K562 (cell line): ENCODE measurements at regions not wholly inside any gene's neighbourhood (a gene's known extent, or its start where the extent isn't known, plus 50 kb on each side); places are given as distances from the start of the nearest gene placed in this dataset.

Experiments used
- ATAC-seq: fragments of 200-7000 bp; cut with Tn5 transposase; 3 replicates; pipeline ENCODE4 v1.9.1; 2020; ENCODE audit warnings: moderate library complexity
- BruUV-seq: library from RNA; stranded (reverse); fragments of 400-500 nt; replicated peaks from 2 replicates; lab custom pipeline; 2021; lab: Mats Ljungman, UMichigan
- CTCF ChIA-PET: fragments of 300-600 bp; formaldehyde crosslinking; extraction: SDS; loops from one replicate; lab custom pipeline; 2021; ENCODE audit warnings: low intra/inter-chr PET ratio; lab: Yijun Ruan, JAX
- POLR2A ChIA-PET: fragments of 300-600, 350-650 bp; sonication (Branson Sonifier 250); formaldehyde crosslinking; extraction: SDS; loops from one replicate; lab custom pipeline; 2021; ENCODE audit warnings: antibody characterized with exemption, inconsistent platforms; lab: Yijun Ruan, JAX
- DNase-seq, 4 experiments: peaks; one replicate each; pipeline versions ENCODE4 v3.0.0 to v3.0.0-alpha.2; 2011 to 2018; ENCODE audit warnings: low spot score in 3 of 4, mixed read lengths in 3 of 4; ENCODE audit errors: extremely low read depth in 1 of 4
- FAIRE-seq: peaks from 2 replicates; lab custom pipeline; 2011; peaks lifted over from hg19 to GRCh38; lab: Jason Lieb, UNC
- H2AFZ ChIP-seq: 2 replicates; pipeline ENCODE4 v1.6.0; 2011; ENCODE audit warnings: low read depth, low read length, control low read depth, inconsistent platforms
- H3K27ac ChIP-seq: fragments of 200-600 bp; 3 replicates; pipeline ENCODE4 v1.8.0; 2011; ENCODE audit warnings: low read depth, mild to moderate bottlenecking, control low read depth, inconsistent platforms, low read length, moderate library complexity, mixed read lengths; ENCODE audit errors: extremely low read depth
- H3K27me3 ChIP-seq, 2 experiments: fragments of 300-600 bp in 1 of 2; 2 replicates in 1 of 2; 3 replicates in 1 of 2; pipeline versions ENCODE4 v1.6.0 to v1.8.0; 2011; ENCODE audit warnings: inconsistent platforms in 2 of 2, low read length in 2 of 2, mild to moderate bottlenecking in 1 of 2, mixed read lengths in 1 of 2, moderate library complexity in 1 of 2; ENCODE audit not compliant: control insufficient read depth in 2 of 2, insufficient read depth in 2 of 2
- H3K36me3 ChIP-seq: fragments of 300-600 bp; 3 replicates; pipeline ENCODE4 v1.8.0; 2011; ENCODE audit warnings: mild to moderate bottlenecking, low read length, inconsistent platforms; ENCODE audit not compliant: control insufficient read depth, insufficient read depth
- H3K4me1 ChIP-seq, 2 experiments: fragments of 200-600 bp in 1 of 2; replicated peaks in 1 of 2; 2 replicates in 1 of 2; 3 replicates in 1 of 2; pipeline versions ENCODE4 v1.5.1 to v1.8.0; 2011; ENCODE audit warnings: inconsistent platforms in 2 of 2, low read length in 2 of 2, mild to moderate bottlenecking in 1 of 2, mixed read lengths in 1 of 2, moderate library complexity in 1 of 2; ENCODE audit not compliant: control insufficient read depth in 2 of 2, insufficient read depth in 2 of 2
- H3K4me2 ChIP-seq: 2 replicates; pipeline ENCODE4 v1.6.1; 2011; ENCODE audit warnings: low read length, control low read depth, inconsistent platforms, mixed read lengths; ENCODE audit not compliant: insufficient read depth
- H3K4me3 ChIP-seq: fragments of 200-600 bp; sonication (generic), shearing (Covaris generic); 2 replicates; pipeline ENCODE4 v1.5.1; 2016; ENCODE audit warnings: control low read depth, inconsistent platforms
- H3K79me2 ChIP-seq: fragments of 200-600 bp; 3 replicates; pipeline ENCODE4 v1.8.0; 2011; ENCODE audit warnings: low read length, inconsistent platforms; ENCODE audit not compliant: control insufficient read depth, insufficient read depth
- H3K9ac ChIP-seq, 2 experiments: 2 replicates each; pipeline versions ENCODE4 v1.6.0 to v1.6.1; 2011; ENCODE audit warnings: low read depth in 2 of 2, low read length in 2 of 2, control low read depth in 1 of 2, inconsistent platforms in 1 of 2, mild to moderate bottlenecking in 1 of 2, mixed read lengths in 1 of 2; ENCODE audit not compliant: insufficient read depth in 1 of 2
- H3K9me1 ChIP-seq: one replicate; pipeline ENCODE4 v1.6.0; 2011; ENCODE audit warnings: inconsistent platforms, mild to moderate bottlenecking, low read length, moderate library complexity; ENCODE audit not compliant: control insufficient read depth, insufficient read depth
- H3K9me3 ChIP-seq: replicated peaks from 2 replicates; pipeline ENCODE4 v1.5.1; 2011; ENCODE audit warnings: low read depth, low read length, inconsistent platforms; ENCODE audit not compliant: control insufficient read depth, insufficient read depth
- H4K20me1 ChIP-seq: replicated peaks from 2 replicates; pipeline ENCODE4 v1.6.1; 2011; ENCODE audit warnings: low read length, inconsistent platforms, mixed read lengths; ENCODE audit not compliant: control insufficient read depth, insufficient read depth
- AFF1 ChIP-seq, 2 experiments: fragments of 450-650 bp; IDR thresholded peaks; 2 replicates each; pipeline ENCODE4 v1.6.1; 2018; ENCODE audit warnings: mild to moderate bottlenecking in 2 of 2, low read depth in 1 of 2; ENCODE audit not compliant: partially characterized antibody in 2 of 2
- ARNT ChIP-seq, 2 experiments: fragments of 450-650 bp; IDR thresholded peaks; 2 replicates each; pipeline ENCODE4 v1.6.1; 2016; ENCODE audit warnings: mild to moderate bottlenecking in 1 of 2
- CREM ChIP-seq: IDR thresholded peaks from 2 replicates; pipeline ENCODE4 v1.6.1; 2014; ENCODE audit warnings: antibody characterized with exemption, low read depth
- CXXC5 ChIP-seq: fragments of 250-450 bp; sonication (Bioruptor Pico); IDR thresholded peaks from 2 replicates; pipeline ENCODE4 v1.8.0; 2022; ENCODE audit warnings: inconsistent platforms, mild to moderate bottlenecking, moderate library complexity
- DPF2 ChIP-seq: fragments of 450-650 bp; IDR thresholded peaks from 2 replicates; pipeline ENCODE4 v1.6.1; 2016
- ELK3 ChIP-seq: fragments of 450-650 bp; formaldehyde crosslinking; IDR thresholded peaks from 2 replicates; pipeline ENCODE4 v1.4.0; 2020; ENCODE audit warnings: mild to moderate bottlenecking
- EP300 ChIP-seq: IDR thresholded peaks from 2 replicates; pipeline ENCODE4 v1.6.1; 2012; ENCODE audit warnings: low read length, improper control_type of control experiment
- EZH2 ChIP-seq: IDR thresholded peaks from 2 replicates; pipeline ENCODE4 v1.6.1; 2012; ENCODE audit warnings: low read depth, mild to moderate bottlenecking, inconsistent platforms, low read length, borderline replicate concordance
- JUN ChIP-seq, 2 experiments: sonication (generic) in 1 of 2; formaldehyde crosslinking in 1 of 2; IDR thresholded peaks; 2 replicates each; pipeline versions ENCODE4 v1.6.1 to v1.8.0; 2012 to 2022; ENCODE audit warnings: borderline replicate concordance in 2 of 2, mild to moderate bottlenecking in 2 of 2, improper control_type of control experiment in 1 of 2, low read depth in 1 of 2, low read length in 1 of 2, missing genetic modification reagents in 1 of 2
- JUNB ChIP-seq: fragments of 450-650 bp; formaldehyde crosslinking; conservative IDR thresholded peaks from 2 replicates; pipeline ENCODE4 v1.4.0; 2020; ENCODE audit warnings: mild to moderate bottlenecking
- MEIS2 ChIP-seq: fragments of 450-650 bp; IDR thresholded peaks from 2 replicates; pipeline ENCODE4 v1.6.1; 2014; ENCODE audit warnings: mild to moderate bottlenecking; ENCODE audit not compliant: partially characterized antibody
- ZKSCAN8 ChIP-seq: fragments of 200-800 bp; sonication (Bioruptor generic); IDR thresholded peaks from 2 replicates; pipeline ENCODE4 v1.6.1; 2016; ENCODE audit warnings: missing genetic modification characterization, missing compliant biosample characterization
- ZNF24 ChIP-seq: fragments of 450-650 bp; IDR thresholded peaks from 2 replicates; pipeline ENCODE4 v1.6.1; 2016
- ZNF395 ChIP-seq: fragments of 200-800 bp; sonication (Bioruptor generic); IDR thresholded peaks from 2 replicates; pipeline ENCODE4 v1.6.1; 2017; ENCODE audit warnings: missing genetic modification characterization, missing compliant biosample characterization
- ZNF551 ChIP-seq: fragments of 250-450 bp; sonication (Bioruptor Pico); IDR thresholded peaks from 2 replicates; pipeline ENCODE4 v1.5.0; 2021; ENCODE audit warnings: mild to moderate bottlenecking, moderate library complexity
- ZNF644 ChIP-seq: fragments of 200-800 bp; sonication (Bioruptor generic); IDR thresholded peaks from 2 replicates; pipeline ENCODE4 v1.6.1; 2016; ENCODE audit warnings: low read depth, missing genetic modification characterization, missing compliant biosample characterization
- WGBS: fragments of 100-300 bp; shearing (Covaris generic); methylation state at CpG from one replicate; pipeline ENCODE4 v1.1.6; 2016; ENCODE audit warnings: low coverage, mixed read lengths; ENCODE audit not compliant: insufficient coverage; ENCODE audit errors: missing lambda C conversion rate; 5-methylcytosine and 5-hydroxymethylcytosine counted together
- in situ Hi-C: fragments of 300-500 bp; cut with MboI; formaldehyde crosslinking; loops from 4 replicates; pipeline ENCODE4 v1.15.0; 2018; ENCODE audit warnings: inconsistent platforms, mixed read lengths
- intact Hi-C: fragments of 100-400 bp; cut with micrococcal nuclease; formaldehyde crosslinking; loops from 2 replicates; pipeline ENCODE4 v1.14.2; 2022

GRCh38 chr2:5123582-5124196, 568.5 kb upstream of the SOX11 start:
- no TSS peak for BruUV-seq
- Histone ChIP-seq H3K9me1 (no peaks in the 10 kb centered on the region), H3K4me3 (no peak overlapping the region), H4K20me1 (no peaks in the 10 kb centered on the region), H3K9ac (no peak overlapping the region), H3K4me2 (no peak overlapping the region), H3K79me2 (no peaks in the 10 kb centered on the region), H3K9me3 (no peaks in the 10 kb centered on the region), H3K27me3 (no peaks in the 10 kb centered on the region), H3K36me3 (no peaks in the 10 kb centered on the region), H3K27ac (no peak overlapping the region), H3K4me1 (no peaks in the 10 kb centered on the region), H2AFZ (no peak overlapping the region)
- FAIRE-seq (no peak), DNase-seq (no peak), ATAC-seq (no peak)
- 0% methylated on average over 4 of the region's 4 CpGs for whole genome bisulfite sequencing
- in situ Hi-C loops, result no loop called here
- POLR2A ChIA-PET, result no interaction called here
- intact Hi-C loops, result no loop called here
- CTCF ChIA-PET, result no interaction called here
- no peak for TF ChIP-seq CXXC5
- TF ChIP-seq ZNF551 (CRISPR knock-in tag), result no peak
- TF ChIP-seq ELK3 (CRISPR knock-in tag), result no peak
- TF ChIP-seq JUNB (CRISPR knock-in tag), result no peak
- no peak for TF ChIP-seq DPF2
- TF ChIP-seq EP300, result no peak
- no peak for TF ChIP-seq ARNT (IDR thresholded peaks at IDR 0.05)
- TF ChIP-seq ZNF395, result no peak
- TF ChIP-seq ZNF644 (tag), result no peak
- no peak for TF ChIP-seq EZH2
- TF ChIP-seq CREM, result no peak
- TF ChIP-seq MEIS2, result no peak
- no peak for TF ChIP-seq ZKSCAN8
- no peak for TF ChIP-seq JUN (IDR thresholded peaks at IDR 0.05; ENCODE audit: borderline replicate concordance, low read depth, low read length)
- no peak for TF ChIP-seq JUN (CRISPR knock-in tag; IDR thresholded peaks at IDR 0.05; ENCODE audit: borderline replicate concordance)
- no peak for TF ChIP-seq AFF1 (IDR thresholded peaks at IDR 0.05; ENCODE audit: low read depth in 1 of 2, partially characterized antibody in 2 of 2)
- no peak for TF ChIP-seq ZNF24
